Lung (tissue), 11 donors: ENCODE measurements at regions not wholly inside any gene's neighbourhood (a gene's known extent, or its start where the extent isn't known, plus 50 kb on each side); places are given as distances from the start of the nearest gene placed in this dataset.

Source experiments
- ATAC-seq: fragments of 200-7000 bp; cut with Tn5 transposase; one replicate; pipeline ENCODE4 v1.9.1; 2020; ENCODE audit warnings: moderate number of reproducible peaks; ENCODE audit not compliant: insufficient read depth, low FRiP score
- DNase-seq, 3 donors: peaks; one replicate each; pipeline ENCODE4 v3.0.0-alpha.2; 2013 to 2017
- H3K27ac ChIP-seq, 2 donors: one replicate each; pipeline ENCODE4 v1.5.1; 2013; ENCODE audit warnings: mild to moderate bottlenecking in 2 of 2, moderate library complexity in 2 of 2, control low read depth in 1 of 2, inconsistent platforms in 1 of 2, low read depth in 1 of 2, low read length in 1 of 2
- H3K27me3 ChIP-seq, 3 donors: one replicate each; pipeline ENCODE4 v1.5.1; 2013; ENCODE audit warnings: low read length in 2 of 3; ENCODE audit not compliant: control insufficient read depth in 3 of 3, insufficient read depth in 3 of 3
- H3K36me3 ChIP-seq, 4 donors: one replicate each; pipeline ENCODE4 v1.5.1; 2013; ENCODE audit warnings: low read length in 4 of 4, mild to moderate bottlenecking in 1 of 4, moderate library complexity in 1 of 4; ENCODE audit not compliant: control insufficient read depth in 4 of 4, insufficient read depth in 4 of 4
- H3K4me1 ChIP-seq, 5 donors: one replicate each; pipeline ENCODE4 v1.5.1; 2013; ENCODE audit warnings: low read length in 5 of 5, mild to moderate bottlenecking in 2 of 5, moderate library complexity in 1 of 5; ENCODE audit not compliant: control insufficient read depth in 5 of 5, insufficient read depth in 5 of 5
- H3K4me3 ChIP-seq: one replicate; pipeline ENCODE4 v1.5.1; 2013; ENCODE audit warnings: mild to moderate bottlenecking, control low read depth, moderate library complexity
- H3K9ac ChIP-seq, 2 donors: one replicate each; pipeline ENCODE4 v1.5.1; 2013; ENCODE audit warnings: low read length in 2 of 2, control low read depth in 1 of 2; ENCODE audit not compliant: insufficient read depth in 1 of 2
- H3K9me3 ChIP-seq, 4 donors: one replicate each; pipeline ENCODE4 v1.5.1; 2013; ENCODE audit warnings: low read length in 3 of 4, mild to moderate bottlenecking in 1 of 4, moderate library complexity in 1 of 4; ENCODE audit not compliant: control insufficient read depth in 4 of 4, insufficient read depth in 3 of 4
- WGBS, 2 donors: extraction: QIAGEN DNeasy Blood & Tissue Kit; methylation state at CpG; one replicate each; pipeline ENCODE4 v1.1.7; 2013; 5-methylcytosine and 5-hydroxymethylcytosine counted together
- TF ChIP-seq, protein P1 (sequence below): IDR thresholded peaks from 2 replicates; pipeline ENCODE4 v1.5.1; 2012; ENCODE audit warnings: mild to moderate bottlenecking; ENCODE audit errors: control extremely low read depth, extremely low read depth
- donor health status: control.
- donor health status: control.
- donor health status: Bipolar disorder and iron deficiency.
- donor health status: healthy.
- donor health status: DM: yes; HTN: yes; CAD: no.

DNA sequence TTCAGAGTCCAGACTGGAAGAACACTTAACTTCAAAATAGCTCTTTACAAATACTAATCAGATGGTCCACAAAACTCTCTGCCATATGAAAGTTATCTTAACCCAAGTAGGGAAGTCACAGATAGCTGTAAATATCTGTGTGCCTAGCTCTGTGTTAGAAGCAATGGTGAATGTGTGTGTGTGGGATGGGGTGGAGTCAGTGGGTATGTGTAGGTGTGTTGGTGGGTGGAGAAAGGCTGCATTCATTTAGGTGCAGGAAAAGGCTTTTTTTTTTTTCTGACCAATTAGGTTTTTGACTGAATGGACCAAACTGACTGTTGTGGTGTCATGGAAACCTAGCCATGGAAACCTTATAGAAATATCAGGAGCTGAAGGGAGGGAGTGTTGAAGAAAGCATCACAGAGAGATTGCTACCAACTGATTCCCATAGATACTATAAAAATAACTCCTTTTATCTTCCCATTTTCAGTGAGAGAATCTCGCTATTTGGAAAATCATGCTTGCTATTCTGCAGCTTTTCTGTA is 156.2 kb upstream of the NR3C1 start:
- Histone ChIP-seq H3K27me3 (no peaks in the 10 kb centered on the region), H3K9me3 (no peaks in the 10 kb centered on the region), H3K9ac (no peak overlapping the region), H3K36me3 (no peaks in the 10 kb centered on the region), H3K4me3 (no peak overlapping the region), H3K27ac (no peak overlapping the region), H3K4me1 (peaks cover 0 to 15% (median 10%) of the 10 kb centered on the region in 5 donors)
- DNase-seq (no peak), ATAC-seq (no peak)
- WGBS, 2 donors, result 97 to 100% methylated on average over 1 of the region's 1 CpG
- TF ChIP-seq, protein P1, sequence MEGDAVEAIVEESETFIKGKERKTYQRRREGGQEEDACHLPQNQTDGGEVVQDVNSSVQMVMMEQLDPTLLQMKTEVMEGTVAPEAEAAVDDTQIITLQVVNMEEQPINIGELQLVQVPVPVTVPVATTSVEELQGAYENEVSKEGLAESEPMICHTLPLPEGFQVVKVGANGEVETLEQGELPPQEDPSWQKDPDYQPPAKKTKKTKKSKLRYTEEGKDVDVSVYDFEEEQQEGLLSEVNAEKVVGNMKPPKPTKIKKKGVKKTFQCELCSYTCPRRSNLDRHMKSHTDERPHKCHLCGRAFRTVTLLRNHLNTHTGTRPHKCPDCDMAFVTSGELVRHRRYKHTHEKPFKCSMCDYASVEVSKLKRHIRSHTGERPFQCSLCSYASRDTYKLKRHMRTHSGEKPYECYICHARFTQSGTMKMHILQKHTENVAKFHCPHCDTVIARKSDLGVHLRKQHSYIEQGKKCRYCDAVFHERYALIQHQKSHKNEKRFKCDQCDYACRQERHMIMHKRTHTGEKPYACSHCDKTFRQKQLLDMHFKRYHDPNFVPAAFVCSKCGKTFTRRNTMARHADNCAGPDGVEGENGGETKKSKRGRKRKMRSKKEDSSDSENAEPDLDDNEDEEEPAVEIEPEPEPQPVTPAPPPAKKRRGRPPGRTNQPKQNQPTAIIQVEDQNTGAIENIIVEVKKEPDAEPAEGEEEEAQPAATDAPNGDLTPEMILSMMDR, result no peak

DNA sequence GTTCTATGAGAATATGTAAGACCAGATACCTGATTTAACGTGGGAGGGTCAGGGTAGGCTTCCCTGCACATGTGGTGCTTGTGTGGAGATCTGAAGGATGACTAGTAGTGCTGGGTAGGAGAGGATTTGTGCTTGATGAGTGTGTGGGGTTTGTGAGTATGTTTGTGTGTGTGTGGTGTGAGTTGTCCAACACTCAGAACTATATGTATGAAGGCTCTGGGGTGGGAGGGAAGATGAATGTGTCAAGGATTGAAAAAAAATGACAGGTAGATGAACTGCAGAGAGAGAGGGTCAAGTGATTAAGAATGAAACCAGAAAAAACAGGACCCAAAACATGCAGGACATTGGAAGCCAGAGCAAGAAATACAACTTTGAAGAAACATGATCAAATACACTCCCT is 154.6 kb upstream of the NR3C1 start:
- peaks cover 0 to 18% (median 10%) of the 10 kb centered on the region in 5 donors for H3K4me1 ChIP-seq
- DNase-seq, result no peak
- H3K36me3 ChIP-seq, result no peaks in the 10 kb centered on the region
- no peak for ATAC-seq
- no peaks in the 10 kb centered on the region for H3K9me3 ChIP-seq
- H3K4me3 ChIP-seq, result no peak overlapping the region
- 95 to 96% methylated on average over 1 of the region's 1 CpG for WGBS, 2 donors
- no peak overlapping the region for H3K27ac ChIP-seq
- no peak overlapping the region for H3K9ac ChIP-seq
- no peaks in the 10 kb centered on the region for H3K27me3 ChIP-seq
- TF ChIP-seq, protein P1, result no peak

DNA sequence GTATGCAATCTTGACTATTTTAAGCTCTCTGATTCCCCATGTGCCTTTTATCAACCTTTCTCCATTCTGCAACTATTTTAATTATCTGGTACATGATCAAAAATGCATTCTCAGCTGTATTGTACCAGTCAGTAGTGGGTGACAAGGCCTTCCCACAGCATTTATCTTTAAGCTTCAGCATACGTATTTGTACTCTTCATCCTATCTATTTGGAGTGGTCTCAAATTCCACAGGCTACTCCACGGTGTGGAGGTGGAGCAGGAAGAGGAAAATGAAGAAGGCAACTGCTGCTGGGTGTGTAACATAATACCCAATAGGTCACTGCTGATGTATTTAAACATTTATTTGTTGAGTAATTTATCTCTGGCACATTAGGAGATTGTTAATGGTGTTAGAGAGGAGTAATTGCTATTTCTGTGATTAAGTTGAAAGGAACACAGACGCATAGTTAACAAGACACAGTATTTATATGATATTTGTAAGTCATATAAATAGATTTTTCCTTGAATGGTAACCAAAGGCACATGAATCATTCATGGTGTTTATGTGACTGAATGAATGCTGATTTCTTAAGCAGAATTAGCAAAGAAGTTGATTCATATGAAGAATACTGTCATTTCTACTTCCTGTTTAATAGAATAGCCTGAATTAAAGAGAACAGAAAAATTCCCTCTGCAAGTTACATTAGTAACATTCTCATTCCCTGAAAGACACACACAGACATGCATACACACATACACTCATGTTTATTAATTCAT is 153.8 kb upstream of the NR3C1 start:
- WGBS, 2 donors, result 22 to 46% methylated on average over 3 of the region's 3 CpGs
- no peak overlapping the region for H3K4me3 ChIP-seq
- TF ChIP-seq, protein P1, result no peak
- H3K9ac ChIP-seq, result no peak overlapping the region
- peak overlapping the region in 1 of 2 donors; percentile 60 for H3K27ac ChIP-seq
- peak in 2 of 3 donors; percentile 32 to 43 for DNase-seq
- H3K9me3 ChIP-seq, result no peaks in the 10 kb centered on the region
- ATAC-seq, result no peak
- peaks cover 0 to 22% (median 18%) of the 10 kb centered on the region in 5 donors for H3K4me1 ChIP-seq
- H3K27me3 ChIP-seq, result no peaks in the 10 kb centered on the region
- H3K36me3 ChIP-seq, result no peaks in the 10 kb centered on the region
